HG02759 (cell line): ENCODE measurements at regions not wholly inside any gene's neighbourhood (a gene's known extent, or its start where the extent isn't known, plus 50 kb on each side); places are given as distances from the start of the nearest gene placed in this dataset.

Experiments
- ATAC-seq: cut with Tn5 transposase; IDR thresholded peaks from one replicate; pipeline ENCODE4 v1.9.1; 2021; ENCODE audit warnings: mild to moderate bottlenecking, moderate library complexity; ENCODE audit not compliant: unreplicated experiment

DNA sequence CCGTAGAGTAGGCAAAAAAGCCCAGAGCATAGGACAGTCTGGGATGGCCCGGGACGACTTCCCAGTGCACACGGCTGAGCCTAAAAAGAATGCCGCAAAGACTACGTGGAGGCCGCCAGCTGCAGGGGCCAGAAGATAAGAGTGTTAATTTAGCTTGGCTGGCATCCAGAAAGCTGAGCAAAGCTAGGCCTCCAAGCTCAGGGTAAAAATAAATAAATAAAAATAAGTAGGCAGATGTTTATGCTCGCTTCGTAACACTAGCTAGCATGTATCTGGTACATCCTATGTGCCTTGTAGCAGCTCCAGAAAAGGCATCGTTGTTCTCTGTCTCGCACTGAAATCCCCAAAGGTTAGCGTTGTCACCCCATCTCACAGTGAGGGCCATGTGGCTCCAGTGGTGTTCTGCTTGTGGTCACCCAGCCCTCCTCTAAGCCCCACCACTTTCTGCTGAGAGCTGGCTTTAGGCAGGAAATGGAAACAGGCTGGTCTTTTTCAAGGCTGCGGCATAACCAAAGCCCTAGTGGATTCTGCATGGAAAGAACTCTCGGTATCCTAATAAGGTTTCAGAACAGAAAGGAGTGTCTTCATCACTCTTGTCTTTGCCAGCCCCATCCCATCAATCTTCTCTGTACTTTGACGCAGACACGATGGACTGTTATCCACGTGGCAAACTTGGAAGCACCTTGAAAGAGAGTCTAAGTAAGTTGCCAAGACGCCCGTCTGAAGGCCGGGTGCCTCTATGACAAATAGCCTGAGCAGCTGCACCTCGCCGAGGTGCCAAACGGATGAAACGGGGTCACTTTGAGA is 58.1 kb upstream of the MEF2A start:
- ATAC-seq = peak; percentile 13

DNA sequence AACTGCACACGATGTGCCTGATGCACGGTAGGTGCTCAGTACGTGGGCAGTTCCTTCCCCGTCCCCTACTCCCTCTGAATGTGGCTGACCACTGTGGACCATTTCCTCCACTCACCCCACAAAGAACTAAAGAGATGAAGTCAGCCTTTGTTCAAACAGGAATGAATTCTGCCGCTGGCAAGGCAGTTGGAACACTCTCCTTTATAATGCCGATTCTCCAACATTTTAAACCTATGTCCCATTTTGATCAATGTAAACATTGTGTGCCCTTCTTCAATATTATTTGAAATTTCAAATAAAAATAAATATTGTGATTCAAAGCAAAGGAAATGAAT is 57.5 kb upstream of the MEF2A start:
- ATAC-seq = no peak

DNA sequence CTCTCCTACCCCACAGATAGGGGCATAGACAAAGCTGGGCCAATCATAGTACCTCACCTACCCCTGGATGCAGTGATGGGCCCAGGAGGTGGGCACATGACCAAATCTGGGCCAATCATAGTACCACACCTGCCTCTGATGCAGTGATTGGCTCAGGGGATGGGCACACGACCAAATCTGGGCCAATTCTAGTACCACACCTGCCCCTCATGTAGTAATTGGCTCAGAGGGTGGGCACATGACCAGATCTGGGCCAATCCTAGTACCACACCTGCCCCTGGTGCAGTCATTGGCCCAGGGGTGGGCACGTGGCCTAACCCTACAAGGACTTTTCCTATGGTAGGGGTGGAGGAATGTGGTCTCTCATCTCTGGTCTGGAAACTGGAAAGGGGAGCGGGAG is 56.9 kb upstream of the MEF2A start:
- ATAC-seq = no peak

DNA sequence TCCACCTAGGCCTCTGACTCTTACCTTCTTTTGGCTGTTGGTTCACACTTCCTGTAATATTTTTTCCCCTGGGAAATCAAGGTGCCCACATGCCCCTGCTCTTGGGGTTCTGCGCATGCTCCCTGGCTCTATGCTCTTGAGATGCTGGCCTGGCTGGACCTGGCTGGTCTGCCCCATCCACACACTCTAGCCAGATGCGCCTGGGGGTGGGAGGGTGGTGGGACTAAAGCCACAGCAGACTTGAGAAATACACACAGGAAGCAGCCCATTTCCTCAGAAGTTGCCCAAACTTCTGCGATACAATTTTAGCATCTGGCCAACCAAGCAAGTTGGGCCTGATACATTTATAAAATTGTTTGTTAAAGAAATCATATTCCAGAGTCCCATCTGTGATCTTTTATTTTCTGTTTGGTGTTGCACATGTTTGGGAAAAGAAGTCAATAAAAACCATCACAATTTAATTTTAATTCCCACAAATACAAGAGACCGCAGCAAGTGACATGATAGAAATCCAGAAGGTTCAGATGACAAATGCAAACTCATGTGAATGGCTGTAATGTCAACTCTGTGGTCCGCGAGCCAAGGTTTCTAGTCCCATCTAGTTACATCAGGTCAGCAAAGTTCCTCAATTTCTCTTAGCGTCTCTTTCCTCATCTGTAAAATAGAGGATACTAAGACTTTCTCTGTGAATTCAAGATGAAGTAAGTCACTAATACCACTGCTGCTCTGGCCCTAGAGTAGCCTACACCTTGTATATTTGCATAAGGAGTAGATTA is 55.9 kb upstream of the MEF2A start:
- no peak for ATAC-seq

GRCh38 chr15:99511531-99511865 is 54.3 kb upstream of the MEF2A start:
- ATAC-seq = no peak

GRCh38 chr15:99511866-99512661 is 53.7 kb upstream of the MEF2A start:
- ATAC-seq = peak; percentile 74

DNA sequence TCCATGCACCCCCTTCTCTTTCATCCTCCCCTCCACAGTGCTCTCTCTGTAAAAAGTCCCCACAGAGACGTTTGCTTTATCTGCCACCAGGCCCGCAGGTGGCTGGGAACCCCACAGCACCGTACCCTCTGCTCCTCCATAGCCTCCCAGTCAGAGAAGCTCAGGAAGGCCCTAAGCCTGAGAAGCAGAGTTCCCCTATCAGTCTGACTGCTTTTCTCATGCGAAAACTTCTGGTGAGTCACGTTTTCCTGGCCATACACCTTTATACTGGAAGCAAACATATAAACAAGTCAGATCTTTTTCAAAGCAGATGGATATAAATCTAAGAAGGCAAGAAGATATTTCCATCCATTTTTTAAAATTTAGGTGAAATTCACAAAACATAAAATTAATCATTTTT is 51.5 kb upstream of the MEF2A start:
- no peak for ATAC-seq
